Activated CD4-positive, alpha-beta T cell treated with anti-CD3 and anti-CD28 coated beads, Interleukin-2, amount 50 U/mL, for 1 hour (primary cell): ENCODE measurements at regions not wholly inside any gene's neighbourhood (a gene's known extent, or its start where the extent isn't known, plus 50 kb on each side); places are given as distances from the start of the nearest gene placed in this dataset.
A peak's percentile ranks its signal among the peaks of the same experiment; 100 is the strongest.
"Not testable (repeated sequence)": the region's sequence is repeated elsewhere in the genome, so short reads cannot be mapped to it uniquely, and the experiment has no call there.

Source experiments
- DNase-seq: peaks from one replicate; pipeline ENCODE4 v3.0.0-alpha.2; 2020

GRCh38 chr18:76627444-76627843 lies 132.4 kb upstream of the ZNF516 start:
- DNase-seq = no peak

- DNase-seq = no peak
These were observed 131.9 kb upstream of the ZNF516 start for GRCh38 chr18:76626991-76627390.

GRCh38 chr18:76622651-76623050 lies 127.6 kb upstream of the ZNF516 start:
- no peak for DNase-seq

- DNase-seq = no peak
These were observed 126.9 kb upstream of the ZNF516 start for GRCh38 chr18:76621782-76622495.

- no peak for DNase-seq
These were observed 126.2 kb upstream of the ZNF516 start for GRCh38 chr18:76621226-76621625.

- peak; percentile 16 for DNase-seq
These were observed 125.5 kb upstream of the ZNF516 start for GRCh38 chr18:76620321-76621170.

GRCh38 chr18:76619621-76620315 lies 124.7 kb upstream of the ZNF516 start:
- DNase-seq = no peak

- no peak for DNase-seq
These were observed 124.2 kb upstream of the ZNF516 start for GRCh38 chr18:76619261-76619620.

GRCh38 chr18:76618721-76619120 lies 123.7 kb upstream of the ZNF516 start:
- DNase-seq = no peak

- no peak for DNase-seq
These were observed 121.3 kb upstream of the ZNF516 start for GRCh38 chr18:76616373-76616772.

GRCh38 chr18:76615065-76615733 lies 120.2 kb upstream of the ZNF516 start:
- DNase-seq = no peak

GRCh38 chr18:76613755-76614120 lies 118.7 kb upstream of the ZNF516 start:
- DNase-seq = no peak

- no peak for DNase-seq
These were observed 118.2 kb upstream of the ZNF516 start for GRCh38 chr18:76613053-76613754.

GRCh38 chr18:76611750-76612045 lies 116.7 kb upstream of the ZNF516 start:
- not testable (repeated sequence) for DNase-seq

- no peak for DNase-seq
These were observed 116.1 kb upstream of the ZNF516 start for GRCh38 chr18:76610933-76611749.

- no peak for DNase-seq
These were observed 115.0 kb upstream of the ZNF516 start for GRCh38 chr18:76610012-76610411.

- no peak for DNase-seq
These were observed 110.4 kb upstream of the ZNF516 start for GRCh38 chr18:76605341-76605929.

- no peak for DNase-seq
These were observed 109.8 kb upstream of the ZNF516 start for GRCh38 chr18:76604935-76605240.

GRCh38 chr18:76604108-76604934 lies 109.3 kb upstream of the ZNF516 start:
- DNase-seq = no peak

- DNase-seq = no peak
These were observed 107.1 kb upstream of the ZNF516 start for GRCh38 chr18:76602191-76602590.

GRCh38 chr18:76600076-76600475 lies 105.0 kb upstream of the ZNF516 start:
- DNase-seq = not testable (repeated sequence)
